Brain microvascular endothelial cell (primary cell): ENCODE measurements at regions not wholly inside any gene's neighbourhood (a gene's known extent, or its start where the extent isn't known, plus 50 kb on each side); places are given as distances from the start of the nearest gene placed in this dataset.
"Not testable (repeated sequence)": the region's sequence is repeated elsewhere in the genome, so short reads cannot be mapped to it uniquely, and the experiment has no call there.

Experiments used
- DNase-seq: peaks from one replicate; pipeline ENCODE4 v3.0.0-alpha.2; 2020
- H3K27ac ChIP-seq: fragments of 250-450 bp; sonication (Bioruptor Pico); 2 replicates; pipeline ENCODE4 v1.5.1; 2020; ENCODE audit warnings: mild to moderate bottlenecking, moderate library complexity
- H3K27me3 ChIP-seq: fragments of 250-450 bp; sonication (Bioruptor Pico); replicated peaks from 2 replicates; pipeline ENCODE4 v1.5.1; 2020; ENCODE audit warnings: mild to moderate bottlenecking
- H3K36me3 ChIP-seq: fragments of 250-450 bp; sonication (Bioruptor Pico); replicated peaks from 2 replicates; pipeline ENCODE4 v1.5.1; 2020; ENCODE audit warnings: mild to moderate bottlenecking
- H3K4me3 ChIP-seq: 2 replicates; pipeline ENCODE4 v1.5.1; 2011; ENCODE audit warnings: low read depth, mild to moderate bottlenecking, control low read depth, low read length, moderate library complexity
- CTCF ChIP-seq: IDR thresholded peaks from 2 replicates; pipeline ENCODE4 v1.5.1; 2011; ENCODE audit warnings: low read depth, mild to moderate bottlenecking, moderate library complexity, low read length, control low read depth, inconsistent platforms; ENCODE audit errors: missing control alignments
- in situ Hi-C: cut with HindIII; loops from 2 replicates; pipeline ENCODE4 v1.10.0; 2017; ENCODE audit warnings: low sequenced_read_pairs, low pct_ligation_motif_present

- in situ Hi-C loops, result no loop called here
- no peak for DNase-seq
- TF ChIP-seq CTCF, result no peak
- Histone ChIP-seq H3K36me3 (no peaks in the 10 kb centered on the region), H3K4me3 (no peak overlapping the region), H3K27ac (no peak overlapping the region), H3K27me3 (no peaks in the 10 kb centered on the region)
Observed at GRCh38 chrX:64792598-64793337, 183.5 kb downstream of the ZC4H2 start.

DNA sequence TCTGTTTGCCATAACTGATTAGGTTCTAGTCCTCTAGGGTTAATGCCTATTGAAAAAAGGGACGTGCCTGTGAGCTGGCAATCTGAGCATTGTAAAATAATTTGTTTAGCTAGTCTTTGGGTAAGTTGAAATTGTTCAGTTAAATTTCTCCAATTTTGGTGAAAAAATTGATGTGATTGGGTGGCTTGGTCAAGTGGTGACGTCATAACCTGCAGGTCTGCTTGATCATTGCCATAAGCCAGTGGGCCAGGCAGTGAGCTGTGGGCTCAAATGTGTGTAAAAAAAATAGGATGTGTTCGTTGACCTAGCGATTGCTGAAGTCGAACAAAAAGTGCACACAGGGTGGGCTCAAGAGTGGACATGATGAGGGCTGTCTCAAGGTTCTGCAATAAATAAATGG lies 193.3 kb downstream of the ZC4H2 start:
- no peak overlapping the region for H3K27ac ChIP-seq
- DNase-seq, result no peak
- in situ Hi-C loops, result no loop called here
- H3K27me3 ChIP-seq, result no peaks in the 10 kb centered on the region
- H3K36me3 ChIP-seq, result no peaks in the 10 kb centered on the region
- no peak for TF ChIP-seq CTCF
- H3K4me3 ChIP-seq, result no peak overlapping the region

DNA sequence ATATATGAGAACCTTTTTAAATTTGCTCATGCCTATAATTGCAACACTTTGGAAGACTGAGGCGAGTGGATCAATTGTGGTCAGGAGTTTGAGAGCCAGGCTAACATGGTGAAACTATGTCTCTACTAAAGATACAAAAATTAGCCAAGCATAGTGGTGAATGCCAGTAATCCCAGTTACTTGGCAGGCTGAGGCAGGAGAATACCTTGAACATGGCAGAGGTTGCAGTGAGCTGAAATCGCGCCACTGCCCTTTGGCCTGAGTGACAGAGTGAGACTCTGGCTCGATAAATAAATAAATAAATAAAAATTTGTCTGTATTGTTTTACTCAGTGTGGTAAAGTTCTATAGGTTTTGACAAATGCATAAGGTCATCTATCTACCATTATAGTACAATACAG lies 218.2 kb downstream of the ZC4H2 start:
- in situ Hi-C loops, result no loop called here

DNA sequence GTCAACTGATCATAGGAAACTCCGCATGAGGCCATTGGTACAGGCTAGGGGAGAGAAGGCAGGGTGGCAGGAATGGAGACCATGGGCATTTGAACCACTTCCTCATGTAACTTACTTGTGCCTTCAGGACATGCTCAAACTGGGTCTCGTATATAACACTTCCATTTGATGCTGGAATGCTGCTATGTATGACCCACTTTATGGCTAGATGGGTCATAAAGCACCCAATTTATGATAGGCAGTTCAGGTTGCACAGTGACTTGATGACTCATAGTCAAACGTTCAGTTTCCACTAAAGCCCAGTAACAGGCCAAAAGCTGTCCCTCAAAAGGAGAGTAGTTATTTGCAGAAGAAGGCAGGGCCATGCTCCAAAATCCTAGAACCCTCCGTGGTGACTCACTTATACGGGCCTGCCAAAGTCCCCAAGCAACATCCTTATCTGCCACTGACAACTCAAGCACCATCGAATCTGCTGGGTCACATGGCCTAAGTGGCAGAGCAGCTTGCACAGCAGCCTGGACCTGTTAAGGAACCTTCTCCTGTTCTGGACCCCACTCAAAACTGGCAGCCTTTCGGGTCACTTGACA lies 236.4 kb downstream of the ZC4H2 start:
- TF ChIP-seq CTCF, result no peak
- Histone ChIP-seq H3K4me3 (no peak overlapping the region), H3K36me3 (no peaks in the 10 kb centered on the region), H3K27me3 (no peaks in the 10 kb centered on the region), H3K27ac (no peak overlapping the region)
- no peak for DNase-seq
- in situ Hi-C loops, result no loop called here

More for the DNA sequence above, 218.2 kb downstream of the ZC4H2 start:
- no peak for TF ChIP-seq CTCF
- no peak for DNase-seq
- no peak overlapping the region for H3K4me3 ChIP-seq
- no peak overlapping the region for H3K27ac ChIP-seq
- H3K36me3 ChIP-seq, result no peaks in the 10 kb centered on the region
- H3K27me3 ChIP-seq, result no peaks in the 10 kb centered on the region

GRCh38 chrX:64698317-64698716 lies 277.9 kb downstream of the ZC4H2 start:
- Histone ChIP-seq H3K36me3 (no peaks in the 10 kb centered on the region), H3K27me3 (no peaks in the 10 kb centered on the region), H3K4me3 (no peak overlapping the region), H3K27ac (no peak overlapping the region)
- no peak for DNase-seq
- in situ Hi-C loops, result no loop called here
- no peak for TF ChIP-seq CTCF

DNA sequence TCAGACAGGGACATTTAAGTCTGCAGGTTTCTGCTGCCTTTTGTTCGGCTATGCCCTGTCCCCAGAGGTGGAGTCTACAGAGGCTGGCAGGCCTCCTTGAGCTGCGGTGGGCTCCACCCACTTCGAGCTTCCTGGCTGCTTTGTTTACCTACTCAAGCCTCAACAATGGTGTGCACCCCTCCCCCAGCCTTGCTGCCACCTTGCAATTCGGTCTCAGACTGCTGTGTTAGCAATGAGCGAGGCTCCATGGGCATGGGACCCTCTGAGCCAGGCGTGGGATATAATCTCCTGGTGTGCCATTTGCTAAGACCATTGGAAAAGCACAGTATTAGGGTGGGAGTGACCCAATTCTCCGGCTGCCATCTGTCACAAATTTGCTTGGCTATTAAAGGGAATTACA lies 280.9 kb downstream of the ZC4H2 start:
- in situ Hi-C loops, H3K27ac ChIP-seq, H3K4me3 ChIP-seq, DNase-seq, H3K36me3 ChIP-seq, H3K27me3 ChIP-seq: not testable (repeated sequence)
